Ureter (tissue), 1 donor: ENCODE measurements at regions not wholly inside any gene's neighbourhood (a gene's known extent, or its start where the extent isn't known, plus 50 kb on each side); places are given as distances from the start of the nearest gene placed in this dataset.
"Not testable (repeated sequence)": the region's sequence is repeated elsewhere in the genome, so short reads cannot be mapped to it uniquely, and the experiment has no call there.

Experiments used
- DNase-seq: peaks from one replicate; pipeline ENCODE4 v3.0.0-alpha.2; 2020; ENCODE audit warnings: low spot score
- donor health status: DM: yes; HTN: yes; CAD: no.

DNA sequence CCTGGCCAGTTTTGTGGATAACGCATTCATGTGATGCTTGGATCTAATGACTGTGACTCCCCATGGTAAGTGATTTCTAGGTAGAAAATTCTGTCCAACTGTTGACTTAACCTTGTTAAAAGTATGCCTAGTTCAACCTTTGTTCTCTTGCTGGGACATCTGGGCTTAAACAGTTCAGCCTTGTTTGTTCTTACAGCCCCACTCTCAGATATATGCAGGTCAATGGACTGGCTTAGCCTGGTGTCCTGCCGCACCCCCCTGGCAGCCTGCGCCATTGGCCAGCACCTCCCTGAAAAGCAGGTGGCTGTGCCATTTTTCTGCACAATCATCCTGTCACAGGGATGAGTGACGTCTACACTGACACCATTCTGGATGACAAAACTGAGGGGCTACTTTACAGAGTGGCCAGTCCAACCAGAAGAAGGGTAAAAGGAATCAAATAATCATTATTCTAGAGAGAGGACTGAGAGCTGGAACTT lies 244.7 kb upstream of the ONECUT1 start:
- DNase-seq, result no peak

DNA sequence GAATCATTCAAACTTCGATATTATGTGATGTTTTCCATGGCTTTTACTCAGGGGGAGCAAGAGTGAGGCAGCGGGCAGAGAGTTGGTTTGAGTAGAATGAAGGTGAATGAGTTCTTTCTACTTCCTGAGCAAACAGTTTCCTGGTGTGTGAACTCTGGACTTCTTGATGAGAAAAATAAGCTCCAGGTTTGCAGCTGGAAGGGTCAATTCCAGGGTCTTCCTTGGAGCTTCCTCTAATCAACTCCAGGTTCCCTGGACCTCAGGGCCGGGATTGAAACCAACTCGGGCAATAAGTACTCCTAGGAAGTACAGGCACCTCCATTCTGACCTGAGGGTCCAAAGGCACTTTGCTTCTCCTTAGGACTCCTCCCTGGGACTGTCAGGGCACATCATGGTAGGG lies 243.6 kb upstream of the ONECUT1 start:
- no peak for DNase-seq

DNA sequence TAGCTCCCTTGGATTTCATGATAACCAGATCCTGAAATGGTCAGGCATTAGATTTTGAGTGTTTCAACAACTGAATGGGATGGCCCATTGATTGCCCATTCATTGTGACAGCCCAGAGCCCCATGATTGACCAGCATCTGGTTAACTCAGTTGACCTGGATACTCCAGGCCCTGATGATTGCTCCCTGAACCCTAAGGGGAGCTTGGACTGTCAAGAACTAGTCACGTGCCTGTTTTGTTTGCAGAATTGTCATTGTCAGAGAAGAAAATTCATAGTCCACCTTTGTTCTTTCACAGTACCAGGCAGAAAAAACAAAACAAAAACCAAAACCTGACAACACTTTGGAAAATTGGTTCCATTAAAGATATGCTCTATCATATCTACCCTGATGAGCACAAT lies 241.3 kb upstream of the ONECUT1 start:
- DNase-seq, result no peak

DNA sequence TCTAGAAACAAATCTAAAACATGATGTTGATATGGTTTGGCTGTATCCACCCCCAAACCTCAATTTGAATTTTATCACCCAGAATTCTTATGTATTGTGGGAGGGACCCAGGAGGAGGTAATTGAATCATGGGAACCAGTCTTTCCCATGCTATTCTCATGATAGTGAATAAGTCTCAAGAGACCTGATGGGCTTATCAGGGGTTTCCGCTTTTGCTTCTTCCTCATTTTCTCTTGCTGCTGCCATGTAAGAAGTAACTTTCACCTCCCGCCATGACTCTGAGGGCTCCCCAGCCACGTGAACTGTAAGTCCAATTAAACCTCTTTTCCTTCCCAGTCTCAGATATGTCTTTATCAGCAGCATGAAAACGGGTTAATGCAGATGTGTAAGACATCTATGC lies 232.7 kb upstream of the ONECUT1 start:
- DNase-seq, result no peak

DNA sequence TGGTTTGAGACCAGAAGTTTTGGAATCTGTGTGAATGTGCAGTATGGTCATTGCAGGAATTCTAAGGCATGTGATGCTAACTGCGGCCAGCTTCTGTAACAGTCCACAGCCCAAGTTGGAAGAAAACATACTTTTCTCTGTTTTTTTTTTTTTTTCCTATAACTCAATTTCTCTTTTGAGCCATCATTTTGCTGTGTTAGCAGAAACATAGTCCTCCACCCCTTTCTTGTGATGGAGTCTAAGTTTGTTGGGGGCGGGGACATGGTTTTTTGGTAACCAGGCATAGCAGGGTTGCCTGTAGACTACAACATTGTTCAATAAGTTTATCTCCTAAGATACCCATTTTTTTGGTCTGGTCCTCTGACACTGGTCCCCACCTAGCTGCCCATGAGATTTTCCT lies 223.2 kb upstream of the ONECUT1 start:
- DNase-seq, result no peak

DNA sequence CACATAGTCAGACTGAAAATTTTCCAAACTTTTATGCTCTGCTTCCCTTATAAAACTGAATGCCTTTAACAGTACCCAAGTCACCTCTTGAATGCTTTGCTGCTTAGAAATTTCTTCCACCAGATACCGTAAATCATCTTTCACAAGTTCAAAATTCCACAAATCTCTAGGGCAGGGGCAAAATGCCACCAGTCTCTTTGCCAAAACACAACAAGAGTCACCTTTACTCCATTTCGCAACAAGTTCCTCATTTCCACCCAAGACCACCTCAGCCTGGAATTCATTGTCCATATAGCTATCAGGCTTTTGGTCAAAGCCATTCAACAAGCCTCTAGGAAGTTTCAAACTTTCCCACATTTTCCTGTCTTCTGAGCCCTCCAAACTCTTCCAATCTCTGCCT lies 221.6 kb upstream of the ONECUT1 start:
- not testable (repeated sequence) for DNase-seq

DNA sequence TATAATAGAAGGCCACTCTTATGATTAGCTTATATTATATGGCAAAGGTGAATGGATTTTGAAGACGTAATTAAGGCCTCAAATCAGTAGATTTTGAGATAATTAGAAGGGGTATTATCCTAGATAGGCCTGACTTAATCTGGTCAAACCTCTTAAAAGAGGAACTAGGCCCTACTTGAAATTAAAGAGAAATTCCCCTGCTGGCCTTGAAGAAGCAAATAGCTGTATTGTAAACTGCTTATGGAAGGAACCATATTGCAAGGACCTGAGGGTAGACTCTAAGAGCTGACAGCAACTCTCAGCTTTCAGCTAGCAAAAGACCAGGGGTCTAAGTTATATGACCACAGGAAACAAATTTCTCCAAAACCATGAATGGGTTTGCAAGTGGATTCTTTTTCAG lies 219.0 kb upstream of the ONECUT1 start:
- no peak for DNase-seq

DNA sequence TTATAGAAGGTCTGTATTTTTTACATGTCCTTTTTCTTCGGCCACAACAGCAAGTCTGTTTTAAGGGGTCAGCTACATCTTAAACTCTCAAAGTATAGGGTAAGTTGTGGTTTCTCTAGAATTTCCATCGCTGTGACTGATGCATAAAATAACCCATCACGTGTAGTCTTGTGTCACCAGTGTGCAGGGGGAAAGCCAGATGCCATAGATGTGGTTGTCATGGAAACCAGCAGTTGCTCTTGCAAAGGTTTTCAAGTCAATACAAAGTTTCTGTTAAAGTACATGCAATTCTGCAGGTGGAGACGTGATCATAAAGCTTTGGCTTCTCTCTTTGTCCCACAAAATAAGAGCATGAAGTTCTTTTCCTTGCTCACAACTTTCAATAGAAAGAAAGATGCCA lies 210.3 kb upstream of the ONECUT1 start:
- no peak for DNase-seq

DNA sequence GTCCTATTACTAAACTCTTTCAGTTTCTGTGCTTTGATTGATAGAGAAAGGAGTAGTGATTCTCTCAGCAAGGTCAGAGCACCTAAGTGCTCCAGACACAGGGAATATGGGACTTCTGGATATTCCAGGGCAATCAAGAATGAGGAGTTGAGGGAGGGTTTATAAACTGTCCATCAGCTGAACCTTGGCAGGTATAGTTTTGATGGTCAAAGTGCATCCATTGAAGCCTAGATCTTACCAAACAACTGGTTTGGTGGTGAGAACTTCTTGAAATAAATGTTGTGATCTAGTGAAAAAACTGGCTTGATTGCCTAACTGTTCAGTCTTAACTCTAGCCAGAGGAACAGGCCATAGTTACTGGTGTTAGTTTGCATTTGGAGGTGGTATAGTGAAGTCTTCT lies 207.0 kb upstream of the ONECUT1 start:
- DNase-seq, result no peak

DNA sequence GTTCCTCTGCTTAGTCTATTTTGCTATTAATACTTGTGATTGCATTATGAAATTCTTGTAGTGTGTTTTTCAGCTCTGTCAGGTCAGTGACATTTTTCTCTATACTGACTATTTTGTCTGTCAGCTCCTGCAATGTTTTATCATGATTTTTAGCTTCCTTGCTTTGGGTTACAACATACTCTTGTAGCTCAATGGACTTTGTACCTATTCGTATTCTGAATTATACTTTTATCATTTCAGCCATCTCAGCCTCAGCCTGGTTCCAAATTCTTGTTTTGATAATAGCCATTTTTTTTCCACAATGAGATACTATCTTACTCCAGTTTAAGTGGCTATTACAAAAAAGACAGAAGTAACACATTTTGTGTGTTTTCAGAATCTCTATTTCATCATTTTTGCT lies 204.2 kb upstream of the ONECUT1 start:
- DNase-seq, result no peak

DNA sequence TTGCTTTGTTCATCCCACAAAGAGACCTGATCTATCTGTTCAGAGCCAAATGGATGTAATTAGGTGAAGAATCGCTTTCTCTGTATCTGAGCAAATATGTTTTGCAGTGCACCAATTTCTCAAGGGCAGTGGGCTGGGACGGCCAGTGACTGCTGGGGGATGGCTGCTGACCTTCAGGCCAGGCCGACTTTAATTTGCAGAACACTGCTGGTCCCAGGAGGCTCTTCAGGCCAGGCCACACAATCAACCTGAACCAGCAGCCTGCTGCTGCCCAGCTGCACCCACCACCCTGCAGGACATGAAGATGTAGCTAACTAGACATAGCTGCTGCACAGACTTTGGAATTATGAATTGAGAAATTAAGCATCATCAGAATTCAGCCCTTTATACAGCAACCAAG lies 194.4 kb upstream of the ONECUT1 start:
- no peak for DNase-seq

DNA sequence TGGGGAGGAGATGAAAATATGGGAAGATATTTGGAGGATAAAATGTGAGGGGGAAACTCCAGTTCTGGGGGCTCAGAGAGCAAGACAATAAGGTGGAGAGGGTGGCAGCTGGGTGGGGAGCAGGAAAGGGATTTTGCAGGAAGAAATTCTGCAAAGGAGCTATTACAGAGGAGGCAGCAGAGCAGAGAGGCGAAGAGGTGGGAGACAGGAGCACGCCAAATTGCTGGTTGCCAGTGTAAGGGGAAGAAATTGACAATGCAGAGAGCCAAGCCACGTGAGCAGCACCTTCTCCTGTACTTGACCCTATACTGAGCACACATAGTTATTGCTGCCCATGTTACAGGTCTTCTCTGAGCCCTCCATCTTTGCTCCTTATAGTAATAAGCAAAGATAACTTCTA lies 190.3 kb upstream of the ONECUT1 start:
- no peak for DNase-seq

DNA sequence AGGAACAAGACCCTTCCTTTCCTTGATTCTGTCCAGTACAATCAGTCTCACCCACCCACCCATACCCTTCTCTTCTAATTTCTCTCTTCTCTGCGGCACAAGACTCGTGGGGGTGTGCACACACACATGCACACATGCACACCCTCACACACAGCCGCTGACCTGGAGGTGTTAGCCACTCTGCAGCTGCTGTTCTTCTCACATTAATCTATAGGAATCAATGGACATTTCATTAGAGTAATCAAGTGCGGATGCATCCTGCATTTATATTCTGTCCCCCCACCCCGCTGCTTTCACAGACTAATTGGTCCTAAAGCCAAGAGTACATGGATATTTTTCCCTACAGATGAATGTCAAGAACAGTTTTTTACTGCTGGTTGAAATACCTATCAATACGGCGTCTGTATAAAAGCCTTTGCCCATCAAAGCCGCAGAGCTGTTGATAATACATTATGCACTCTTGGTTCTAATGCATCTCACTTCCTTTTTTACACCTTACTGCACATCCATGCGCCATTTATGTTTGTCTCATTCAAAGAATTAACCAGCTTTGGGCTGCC lies 186.5 kb upstream of the ONECUT1 start:
- no peak for DNase-seq

DNA sequence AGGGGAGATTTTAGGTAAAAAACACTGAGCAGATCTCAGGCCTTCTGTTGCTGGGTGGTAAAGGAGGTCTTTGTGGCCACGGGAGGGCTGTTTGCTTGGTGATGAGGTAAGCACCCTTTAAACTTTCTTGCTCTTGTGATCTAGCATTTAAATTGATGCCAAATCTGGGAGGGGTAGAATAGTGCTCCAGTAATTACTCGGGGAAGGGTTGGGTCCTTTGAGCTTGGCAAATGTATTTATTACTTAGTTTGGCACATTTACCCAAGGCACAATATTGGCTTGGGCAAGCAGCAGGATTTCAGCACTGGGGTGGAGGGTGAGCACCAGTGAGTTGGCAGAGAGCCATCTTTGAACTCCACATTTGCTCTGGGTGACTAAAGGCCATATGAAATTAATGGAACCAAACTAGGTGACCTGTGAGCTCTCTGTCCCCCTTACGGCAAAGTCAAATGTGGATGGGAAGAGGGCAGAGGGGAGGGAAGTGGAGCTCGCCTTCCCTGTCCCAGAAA lies 185.9 kb upstream of the ONECUT1 start:
- DNase-seq, result no peak

DNA sequence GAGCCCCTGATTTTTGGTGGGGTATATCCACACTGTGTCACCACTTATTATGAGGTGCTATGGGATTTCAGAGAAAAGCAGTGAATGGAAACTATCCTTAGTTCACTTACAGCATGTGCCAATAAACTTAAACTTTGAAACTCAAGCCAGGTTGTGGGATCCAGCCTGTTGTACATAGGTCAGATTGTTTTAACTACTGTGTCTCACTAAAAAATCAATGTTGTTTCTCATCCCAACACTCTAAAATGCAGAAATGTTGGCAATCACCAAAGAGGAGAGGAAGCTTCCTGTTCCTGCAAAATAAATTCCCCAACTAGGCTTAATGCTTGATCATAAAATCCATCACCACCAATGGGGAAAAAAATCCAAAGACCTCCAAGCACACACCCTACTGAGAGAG lies 173.7 kb upstream of the ONECUT1 start:
- no peak for DNase-seq

DNA sequence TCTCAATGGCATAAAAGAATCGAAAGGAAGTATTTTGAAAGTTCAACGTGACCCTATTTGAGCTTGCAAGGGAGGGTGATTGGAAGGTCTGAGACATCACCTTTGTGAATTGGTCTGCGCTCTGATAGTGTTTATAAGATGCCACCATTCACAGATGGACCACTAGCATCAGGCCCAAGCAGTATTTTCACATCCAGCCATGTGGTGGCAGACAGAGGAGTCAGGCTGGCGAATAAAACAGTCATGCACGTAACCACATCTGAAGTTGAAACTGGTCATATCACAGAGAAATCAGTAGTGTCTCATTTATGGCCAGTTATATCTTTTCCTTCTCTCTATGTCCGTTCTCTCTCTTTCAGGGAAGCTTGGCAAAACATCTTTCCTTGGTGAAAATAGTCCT lies 170.1 kb upstream of the ONECUT1 start:
- no peak for DNase-seq

DNA sequence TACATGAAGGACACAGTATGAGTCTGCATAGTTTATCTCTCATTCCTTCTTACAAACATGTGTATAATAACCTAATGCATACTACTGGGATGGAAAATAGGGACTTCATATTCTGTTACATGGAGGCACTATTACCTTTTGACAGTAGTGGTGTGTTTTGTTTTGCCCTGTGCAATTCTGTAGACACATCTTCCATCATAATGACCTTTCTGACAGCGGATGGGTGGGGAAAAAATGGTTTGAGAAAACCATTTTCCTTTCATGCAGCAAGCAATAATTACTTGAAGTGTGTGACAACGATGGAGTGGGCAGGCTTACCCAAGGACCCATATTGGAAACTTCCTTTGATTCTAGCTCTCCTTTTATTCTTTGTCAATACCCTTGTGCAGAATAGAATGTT lies 153.6 kb upstream of the ONECUT1 start:
- no peak for DNase-seq

DNA sequence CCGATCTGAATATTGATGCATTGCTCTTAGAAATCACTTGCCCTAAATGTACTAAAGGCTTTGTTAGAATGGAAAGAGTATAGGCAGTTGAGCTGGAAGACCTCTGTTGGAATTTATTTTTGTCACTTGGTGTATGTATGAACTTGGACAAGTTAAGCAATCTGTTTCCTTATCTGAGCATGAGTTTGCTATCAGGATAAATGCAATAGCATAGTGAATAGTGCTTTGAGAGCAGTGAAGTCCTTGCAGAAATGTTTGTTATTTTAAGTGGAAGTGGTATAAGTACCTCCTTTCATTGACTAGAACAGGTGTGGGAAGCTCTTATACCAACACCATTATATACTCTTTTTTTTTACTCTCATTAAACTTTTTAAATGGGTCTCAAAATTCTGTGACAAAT lies 146.4 kb upstream of the ONECUT1 start:
- no peak for DNase-seq

DNA sequence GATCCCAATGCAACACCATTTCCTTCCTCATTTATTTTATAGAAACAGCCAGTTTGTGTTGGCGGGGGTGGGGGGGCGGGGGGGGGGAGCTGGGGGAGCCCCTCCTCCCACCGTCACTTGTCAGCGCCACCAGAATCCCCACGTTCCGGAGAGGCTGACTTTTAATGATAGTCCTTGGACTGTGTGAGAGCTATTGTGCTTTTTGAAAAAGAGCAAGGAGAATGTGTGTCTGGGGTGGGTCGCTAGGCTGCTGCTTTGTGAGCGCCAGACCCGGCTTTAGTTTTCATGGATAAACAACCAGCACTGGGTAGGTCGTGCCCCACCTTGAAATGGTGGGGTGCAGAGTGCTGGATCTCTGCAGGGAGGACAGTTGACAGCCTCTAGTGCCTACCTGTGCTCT lies 135.0 kb upstream of the ONECUT1 start:
- no peak for DNase-seq

DNA sequence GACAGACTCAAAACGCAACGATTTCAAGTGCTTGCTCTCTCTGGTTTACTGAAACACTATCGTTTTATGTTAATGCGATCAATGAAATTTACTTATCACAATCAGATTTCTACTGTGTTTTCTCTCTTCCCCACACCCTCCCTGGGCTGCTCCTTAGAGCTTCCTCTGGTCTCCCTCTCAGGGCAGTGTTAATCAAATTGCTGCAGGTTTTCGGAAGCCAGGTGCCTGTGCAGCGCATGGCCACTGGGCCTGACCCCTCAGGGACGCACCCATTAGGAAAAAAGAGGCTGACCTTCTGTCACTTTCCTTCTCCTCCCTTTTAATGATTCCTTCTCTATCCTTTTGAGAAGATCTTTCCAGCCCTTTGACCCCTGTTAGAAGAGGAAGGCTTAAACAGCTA lies 134.5 kb upstream of the ONECUT1 start:
- DNase-seq, result no peak

DNA sequence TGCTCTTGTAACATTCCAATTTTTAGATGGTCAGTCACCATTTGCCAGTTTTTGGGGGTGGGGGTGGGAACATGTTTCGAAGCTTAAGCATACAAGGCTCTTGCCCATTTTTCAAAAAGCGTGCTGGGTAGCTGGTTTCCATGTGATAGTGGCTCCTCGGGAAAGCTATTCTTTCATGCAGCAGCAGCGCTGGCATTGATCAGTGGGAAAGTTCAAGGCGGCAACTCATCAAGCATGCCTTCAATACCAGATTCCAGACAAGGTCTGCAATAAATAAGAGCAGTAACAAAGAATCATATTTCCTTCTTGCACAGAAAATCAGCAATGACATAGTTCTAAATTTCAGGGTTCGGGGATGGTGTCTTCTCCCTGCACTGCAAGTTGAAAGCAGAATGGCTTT lies 133.5 kb upstream of the ONECUT1 start:
- DNase-seq, result no peak

DNA sequence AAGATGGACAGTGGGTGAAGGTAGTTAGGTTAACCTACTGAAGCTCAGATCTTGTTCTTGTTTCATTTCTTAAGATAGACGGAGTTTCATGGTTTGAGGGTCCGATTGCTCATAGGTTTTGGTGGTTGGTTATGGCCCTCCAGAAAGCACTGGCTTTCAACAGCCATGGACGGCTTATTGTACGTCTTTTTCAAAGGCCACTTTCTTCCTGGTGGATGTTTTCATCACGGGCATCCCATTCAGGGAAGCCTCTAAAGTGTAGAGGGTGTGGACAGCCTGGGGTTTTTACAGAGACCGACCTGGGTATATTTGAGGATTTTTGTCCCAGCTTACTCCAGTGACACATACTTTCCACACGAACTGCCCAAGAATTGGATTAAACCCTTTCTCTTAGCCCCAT lies 132.7 kb upstream of the ONECUT1 start:
- DNase-seq, result no peak

DNA sequence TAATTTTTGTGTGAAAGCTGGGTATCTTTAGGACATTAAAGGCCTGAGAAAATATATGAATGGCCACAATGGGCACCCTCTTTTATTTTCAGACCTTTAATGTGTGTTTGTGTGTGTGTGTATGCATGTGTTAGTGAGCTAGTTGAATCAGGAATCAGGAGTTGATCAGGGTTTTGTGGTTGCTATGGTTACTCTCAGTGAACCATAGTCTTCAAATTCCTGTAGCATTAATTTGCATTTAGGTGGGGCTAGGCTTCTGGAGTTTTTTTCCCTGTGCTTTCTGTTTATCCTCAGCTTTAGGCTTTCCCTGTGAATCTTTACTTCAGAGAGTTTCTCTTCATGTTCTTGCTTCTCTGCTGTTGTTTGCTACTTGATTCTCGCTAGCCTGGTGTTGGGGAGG lies 122.0 kb upstream of the ONECUT1 start:
- no peak for DNase-seq

DNA sequence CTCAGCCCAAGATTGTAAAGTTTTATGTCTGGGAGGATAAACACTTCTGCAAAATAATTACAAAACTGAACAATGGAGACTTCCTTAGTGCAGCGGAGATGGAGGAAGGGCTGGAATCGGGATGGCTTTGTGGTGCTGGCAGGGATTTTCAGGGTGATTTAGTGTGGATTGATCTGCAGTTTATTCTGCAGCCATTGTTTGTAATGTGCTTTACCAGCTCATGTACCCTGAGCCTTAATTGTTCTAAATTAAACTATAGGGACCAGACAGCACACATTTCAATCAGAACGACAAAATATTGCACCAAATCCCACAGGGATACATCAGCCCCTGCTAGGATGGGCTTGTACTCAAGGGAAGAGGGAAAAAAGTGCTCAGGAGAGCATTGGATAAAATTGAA lies 103.2 kb upstream of the ONECUT1 start:
- no peak for DNase-seq

DNA sequence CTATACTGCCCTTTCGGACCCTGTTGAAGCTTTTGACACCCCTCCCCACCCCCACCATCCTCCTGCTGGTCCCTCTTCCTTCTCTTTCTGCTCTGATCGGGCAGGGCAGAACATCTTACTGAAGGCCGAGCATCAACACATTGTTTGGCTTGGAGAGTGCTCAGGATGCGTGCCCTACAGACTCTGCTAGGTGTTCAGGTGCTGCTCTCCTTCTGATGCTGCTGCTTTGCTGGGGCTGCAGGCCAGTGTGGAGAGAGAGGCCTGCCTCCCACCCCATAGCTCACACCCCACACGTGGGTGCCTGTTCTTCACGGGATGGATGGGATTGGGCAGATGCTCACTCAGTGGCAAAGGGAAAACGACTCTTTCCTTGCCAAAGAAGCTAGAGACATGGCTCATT lies 89.8 kb upstream of the ONECUT1 start:
- no peak for DNase-seq
